Mesothelial cell of epicardium (in vitro differentiated cells): ENCODE measurements at regions not wholly inside any gene's neighbourhood (a gene's known extent, or its start where the extent isn't known, plus 50 kb on each side); places are given as distances from the start of the nearest gene placed in this dataset.
"Not testable (repeated sequence)": the region's sequence is repeated elsewhere in the genome, so short reads cannot be mapped to it uniquely, and the experiment has no call there.

ENCODE experiments used
- DNase-seq, 2 experiments: peaks; one replicate each; pipeline ENCODE4 v3.0.0; 2021; ENCODE audit warnings: low spot score in 2 of 2; ENCODE audit not compliant: unreplicated experiment in 2 of 2
- H3K27ac Mint-ChIP-seq: 2 replicates; pipeline ENCODE4 v1.8.0; 2021; ENCODE audit warnings: mixed read lengths
- H3K27me3 Mint-ChIP-seq: 2 replicates; pipeline ENCODE4 v1.8.0; 2021; ENCODE audit warnings: low read depth, mixed read lengths
- H3K36me3 Mint-ChIP-seq: 2 replicates; pipeline ENCODE4 v1.8.0; 2021; ENCODE audit warnings: mixed read lengths
- H3K4me1 Mint-ChIP-seq: 2 replicates; pipeline ENCODE4 v1.8.0; 2021; ENCODE audit warnings: mixed read lengths
- H3K4me3 Mint-ChIP-seq: 2 replicates; pipeline ENCODE4 v1.8.0; 2021; ENCODE audit warnings: mild to moderate bottlenecking, moderate library complexity, mixed read lengths
- H3K9me3 Mint-ChIP-seq: 2 replicates; pipeline ENCODE4 v1.8.0; 2021; ENCODE audit warnings: mixed read lengths
- TF ChIP-seq, protein P1 (sequence below): fragments of 200-600 bp; sonication (generic); IDR thresholded peaks from one replicate; pipeline ENCODE4 v1.5.0; 2021; ENCODE audit warnings: antibody characterized with exemption; ENCODE audit not compliant: unreplicated experiment

DNA sequence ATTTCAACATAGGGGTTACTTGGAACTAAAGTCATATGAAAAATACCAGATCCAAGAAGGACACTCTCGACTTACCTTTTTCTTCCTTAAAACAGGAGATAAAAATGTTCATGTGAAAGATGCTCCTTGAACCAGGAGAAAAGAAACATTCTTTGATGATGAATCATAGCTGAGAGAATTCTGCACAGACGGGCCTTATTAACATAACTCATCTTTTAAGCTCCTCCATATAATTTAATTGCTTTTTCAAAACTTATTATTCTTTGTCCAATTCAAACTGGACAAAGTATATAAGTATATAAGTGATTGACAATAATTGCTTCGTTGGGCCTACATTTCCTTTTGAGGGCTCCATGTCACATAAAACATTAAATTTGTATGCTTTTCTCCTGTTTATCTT, 945.2 kb upstream of the C9orf72 start:
- no peak overlapping the region for H3K27ac Mint-ChIP-seq
- no peaks in the 10 kb centered on the region for H3K27me3 Mint-ChIP-seq
- no peak for DNase-seq
- no peak overlapping the region for H3K4me3 Mint-ChIP-seq
- peaks cover 2% of the 10 kb centered on the region for H3K36me3 Mint-ChIP-seq
- H3K4me1 Mint-ChIP-seq, result peaks cover 3% of the 10 kb centered on the region
- TF ChIP-seq, protein P1, sequence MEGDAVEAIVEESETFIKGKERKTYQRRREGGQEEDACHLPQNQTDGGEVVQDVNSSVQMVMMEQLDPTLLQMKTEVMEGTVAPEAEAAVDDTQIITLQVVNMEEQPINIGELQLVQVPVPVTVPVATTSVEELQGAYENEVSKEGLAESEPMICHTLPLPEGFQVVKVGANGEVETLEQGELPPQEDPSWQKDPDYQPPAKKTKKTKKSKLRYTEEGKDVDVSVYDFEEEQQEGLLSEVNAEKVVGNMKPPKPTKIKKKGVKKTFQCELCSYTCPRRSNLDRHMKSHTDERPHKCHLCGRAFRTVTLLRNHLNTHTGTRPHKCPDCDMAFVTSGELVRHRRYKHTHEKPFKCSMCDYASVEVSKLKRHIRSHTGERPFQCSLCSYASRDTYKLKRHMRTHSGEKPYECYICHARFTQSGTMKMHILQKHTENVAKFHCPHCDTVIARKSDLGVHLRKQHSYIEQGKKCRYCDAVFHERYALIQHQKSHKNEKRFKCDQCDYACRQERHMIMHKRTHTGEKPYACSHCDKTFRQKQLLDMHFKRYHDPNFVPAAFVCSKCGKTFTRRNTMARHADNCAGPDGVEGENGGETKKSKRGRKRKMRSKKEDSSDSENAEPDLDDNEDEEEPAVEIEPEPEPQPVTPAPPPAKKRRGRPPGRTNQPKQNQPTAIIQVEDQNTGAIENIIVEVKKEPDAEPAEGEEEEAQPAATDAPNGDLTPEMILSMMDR, result no peak
- peaks cover 16% of the 10 kb centered on the region for H3K9me3 Mint-ChIP-seq

DNA sequence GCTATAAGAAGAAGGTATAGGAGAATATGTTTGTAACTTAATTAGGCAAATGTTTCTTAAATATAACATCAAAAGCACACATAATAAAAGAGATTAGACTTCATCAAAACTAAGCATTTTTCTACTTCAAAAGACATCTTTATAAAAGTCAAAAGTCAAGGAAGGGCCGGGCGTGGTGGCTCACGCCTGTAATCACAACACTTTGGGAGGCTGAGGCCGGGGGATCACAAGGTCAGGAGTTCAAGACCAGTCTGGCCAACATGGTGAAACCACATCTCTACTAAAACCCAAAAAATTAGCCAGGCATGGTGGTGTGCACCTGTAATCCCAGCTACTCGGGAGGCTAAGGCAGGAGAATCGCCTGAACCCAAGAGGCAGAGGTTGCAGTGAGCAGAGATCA, 951.0 kb upstream of the C9orf72 start:
- not testable (repeated sequence) for H3K9me3 Mint-ChIP-seq, H3K4me1 Mint-ChIP-seq, DNase-seq, H3K4me3 Mint-ChIP-seq, H3K27me3 Mint-ChIP-seq, H3K36me3 Mint-ChIP-seq, H3K27ac Mint-ChIP-seq

- Mint-ChIP-seq H3K27ac (no peak overlapping the region), H3K27me3 (no peaks in the 10 kb centered on the region), H3K4me3 (no peak overlapping the region), H3K4me1 (no peaks in the 10 kb centered on the region), H3K9me3 (peaks cover 6% of the 10 kb centered on the region), H3K36me3 (peaks cover 4% of the 10 kb centered on the region)
- no peak for DNase-seq
- TF ChIP-seq, protein P1, result no peak
Measured at GRCh38 chr9:28528049-28528448, 954.8 kb upstream of the C9orf72 start.

- no peaks in the 10 kb centered on the region for H3K9me3 Mint-ChIP-seq
- no peak overlapping the region for H3K27ac Mint-ChIP-seq
- H3K27me3 Mint-ChIP-seq, result no peaks in the 10 kb centered on the region
- DNase-seq, result no peak
- TF ChIP-seq, protein P1, result no peak
- peaks cover 2% of the 10 kb centered on the region for H3K4me1 Mint-ChIP-seq
- H3K36me3 Mint-ChIP-seq, result no peaks in the 10 kb centered on the region
- H3K4me3 Mint-ChIP-seq, result no peak overlapping the region
Measured at GRCh38 chr9:28538132-28538531, 964.9 kb upstream of the C9orf72 start.

DNA sequence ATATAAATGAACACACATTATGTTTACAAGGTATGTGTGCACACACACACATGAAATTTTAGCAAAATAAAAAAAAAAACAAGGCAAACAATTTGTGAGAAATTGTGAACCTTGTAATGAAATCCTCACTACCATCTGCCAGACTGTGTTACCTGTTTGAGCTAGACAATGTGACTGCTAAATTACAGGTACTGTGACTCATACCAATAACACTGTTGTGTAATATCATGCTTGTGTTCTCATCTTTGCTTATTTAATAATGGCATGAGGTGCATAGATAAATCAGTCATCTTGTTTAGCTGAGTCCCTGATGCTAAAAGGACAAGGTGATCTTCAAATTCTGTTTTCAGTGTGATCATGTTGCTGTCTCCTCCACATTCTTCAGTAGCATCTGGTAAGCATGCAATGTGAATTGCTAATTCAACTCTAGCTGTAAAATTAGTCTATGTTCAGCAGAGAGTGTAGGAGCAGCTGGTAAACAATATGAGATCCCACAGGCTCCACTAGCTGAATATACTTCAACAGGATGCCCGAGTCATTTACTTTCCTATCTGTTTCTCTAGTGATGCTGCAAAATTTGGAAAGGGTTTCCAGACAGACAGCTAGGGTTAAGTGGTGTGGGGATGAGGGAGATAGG, 966.3 kb upstream of the C9orf72 start:
- H3K36me3 Mint-ChIP-seq, result no peaks in the 10 kb centered on the region
- H3K4me3 Mint-ChIP-seq, result no peak overlapping the region
- no peaks in the 10 kb centered on the region for H3K9me3 Mint-ChIP-seq
- H3K27me3 Mint-ChIP-seq, result no peaks in the 10 kb centered on the region
- no peak for DNase-seq
- no peaks in the 10 kb centered on the region for H3K4me1 Mint-ChIP-seq
- no peak overlapping the region for H3K27ac Mint-ChIP-seq
- TF ChIP-seq, protein P1, result no peak

DNA sequence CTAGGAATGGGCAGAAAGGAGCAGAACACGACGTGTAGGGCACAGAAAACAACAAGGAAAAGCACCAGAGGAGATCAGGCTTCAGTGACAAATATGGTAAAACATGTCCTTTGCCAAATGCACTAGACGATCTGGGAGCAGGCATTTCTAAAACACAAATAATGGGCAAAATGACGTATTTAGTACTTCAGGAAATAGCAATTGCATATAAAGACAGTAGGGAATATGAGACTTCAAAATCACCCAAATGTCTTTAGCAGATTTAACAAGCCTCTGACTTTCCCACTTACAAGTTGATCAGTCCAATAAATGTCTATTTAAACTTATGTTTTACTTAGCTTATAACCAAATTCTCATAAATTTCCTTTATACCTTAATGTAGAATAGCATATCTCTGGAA, 969.6 kb upstream of the C9orf72 start:
- Mint-ChIP-seq H3K27ac (no peak overlapping the region), H3K36me3 (no peaks in the 10 kb centered on the region), H3K4me1 (no peaks in the 10 kb centered on the region), H3K9me3 (no peaks in the 10 kb centered on the region), H3K27me3 (no peaks in the 10 kb centered on the region), H3K4me3 (no peak overlapping the region)
- TF ChIP-seq, protein P1, result no peak
- DNase-seq, result no peak
